ENCODE measurements at regions not wholly inside any gene's neighbourhood (a gene's known extent, or its start where the extent isn't known, plus 50 kb on each side); places are given as distances from the start of the nearest gene placed in this dataset.

DNA sequence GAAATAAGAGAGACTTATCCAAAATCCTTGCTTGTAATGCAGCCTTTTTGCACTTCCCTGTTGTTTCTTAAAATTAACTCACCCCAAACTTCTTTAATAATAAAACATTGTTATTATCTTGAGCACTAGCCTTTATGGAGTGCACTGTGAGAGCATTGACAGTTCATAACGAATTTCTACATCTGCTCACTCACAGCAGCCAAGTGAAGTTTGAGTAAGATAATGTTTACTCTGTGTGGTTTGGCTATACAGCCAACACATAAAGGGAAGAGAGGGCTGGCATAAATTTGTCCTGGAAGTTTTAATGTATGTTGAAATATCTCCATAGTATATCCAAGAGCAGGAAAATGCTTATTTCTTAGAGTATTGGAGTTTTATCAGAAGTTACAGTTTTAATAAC, 227.9 kb downstream of the FRK start:
- no peak for DNase-seq (ENCODE audit: low read depth)
- TF ChIP-seq, protein P1, sequence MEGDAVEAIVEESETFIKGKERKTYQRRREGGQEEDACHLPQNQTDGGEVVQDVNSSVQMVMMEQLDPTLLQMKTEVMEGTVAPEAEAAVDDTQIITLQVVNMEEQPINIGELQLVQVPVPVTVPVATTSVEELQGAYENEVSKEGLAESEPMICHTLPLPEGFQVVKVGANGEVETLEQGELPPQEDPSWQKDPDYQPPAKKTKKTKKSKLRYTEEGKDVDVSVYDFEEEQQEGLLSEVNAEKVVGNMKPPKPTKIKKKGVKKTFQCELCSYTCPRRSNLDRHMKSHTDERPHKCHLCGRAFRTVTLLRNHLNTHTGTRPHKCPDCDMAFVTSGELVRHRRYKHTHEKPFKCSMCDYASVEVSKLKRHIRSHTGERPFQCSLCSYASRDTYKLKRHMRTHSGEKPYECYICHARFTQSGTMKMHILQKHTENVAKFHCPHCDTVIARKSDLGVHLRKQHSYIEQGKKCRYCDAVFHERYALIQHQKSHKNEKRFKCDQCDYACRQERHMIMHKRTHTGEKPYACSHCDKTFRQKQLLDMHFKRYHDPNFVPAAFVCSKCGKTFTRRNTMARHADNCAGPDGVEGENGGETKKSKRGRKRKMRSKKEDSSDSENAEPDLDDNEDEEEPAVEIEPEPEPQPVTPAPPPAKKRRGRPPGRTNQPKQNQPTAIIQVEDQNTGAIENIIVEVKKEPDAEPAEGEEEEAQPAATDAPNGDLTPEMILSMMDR (IDR thresholded peaks at IDR 0.05; ENCODE audit: insufficient read depth, low read depth, low read length, missing control alignments) = no peak
- no peak overlapping the region for H3K4me3 ChIP-seq (ENCODE audit: low read length)

DNA sequence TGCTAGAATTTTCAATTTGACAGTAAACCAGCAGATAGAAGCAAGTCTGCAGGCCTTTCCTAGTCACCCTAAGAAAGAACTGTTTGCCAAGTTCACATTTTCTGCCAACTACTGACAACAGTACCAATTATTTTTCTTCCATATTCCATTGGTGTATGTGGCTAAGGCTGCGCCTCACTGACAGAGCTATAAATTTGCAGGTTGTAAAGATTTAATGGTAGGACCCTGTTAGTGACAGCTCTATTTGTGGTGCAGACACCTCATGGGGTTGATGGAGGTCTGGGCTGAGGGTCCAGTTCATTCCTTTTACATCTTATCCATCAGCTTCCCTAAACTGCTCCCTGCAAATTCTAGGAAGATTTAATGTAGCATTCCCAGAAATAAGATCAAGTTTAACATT, 228.5 kb downstream of the FRK start:
- no peak for DNase-seq (ENCODE audit: low read depth)
- TF ChIP-seq, protein P1 (IDR thresholded peaks at IDR 0.05; ENCODE audit: insufficient read depth, low read depth, low read length, missing control alignments) = no peak

DNA sequence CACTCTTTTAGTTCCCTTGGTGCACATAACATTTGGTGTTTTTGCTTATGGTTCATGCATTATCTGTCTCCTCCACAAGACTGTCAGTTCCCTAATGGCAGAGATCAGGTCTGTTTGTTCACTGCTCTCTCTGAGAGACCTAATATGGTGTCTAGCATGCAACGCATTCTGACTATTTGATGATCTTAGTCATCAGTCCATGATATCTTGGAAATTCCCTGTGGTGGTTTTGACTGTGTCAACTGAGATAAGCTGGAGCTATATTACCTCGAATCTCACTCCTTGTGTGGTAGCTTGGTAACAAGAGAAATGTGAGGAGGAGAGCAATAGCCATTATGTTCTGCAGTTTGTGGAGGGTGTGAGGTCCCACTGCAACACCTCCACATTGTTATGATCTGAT, 229.8 kb downstream of the FRK start:
- DNase-seq (ENCODE audit: low read depth) = peak; percentile 17
- H3K4me3 ChIP-seq (ENCODE audit: low read length) = no peak overlapping the region
- TF ChIP-seq, protein P1 (IDR thresholded peaks at IDR 0.05; ENCODE audit: insufficient read depth, low read depth, low read length, missing control alignments) = no peak

More for the DNA sequence above, 228.5 kb downstream of the FRK start:
- H3K4me3 ChIP-seq (ENCODE audit: low read length) = no peak overlapping the region

DNA sequence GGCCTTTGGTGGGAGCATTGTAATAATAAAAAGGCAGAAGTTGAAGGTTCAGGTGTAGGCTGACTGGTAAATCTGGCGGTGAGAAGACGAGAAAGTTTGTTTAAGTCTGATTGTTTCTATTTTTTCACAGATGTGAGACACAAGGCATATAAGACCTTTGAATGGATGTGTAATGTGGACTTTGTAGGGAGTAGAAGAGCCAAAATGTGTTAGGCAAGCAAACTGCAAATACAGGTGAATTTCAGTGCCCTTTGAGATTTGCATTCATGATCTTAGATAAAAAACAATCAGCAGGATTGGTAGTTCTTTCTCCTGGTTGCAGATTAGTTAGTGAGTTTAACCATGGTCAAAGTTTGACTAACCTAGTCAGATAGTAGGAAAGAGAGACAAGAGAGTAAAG, 238.9 kb downstream of the FRK start:
- TF ChIP-seq, protein P1 (IDR thresholded peaks at IDR 0.05; ENCODE audit: insufficient read depth, low read depth, low read length, missing control alignments) = no peak
- DNase-seq (ENCODE audit: low read depth) = no peak
- H3K4me3 ChIP-seq (ENCODE audit: low read length) = no peak overlapping the region

DNA sequence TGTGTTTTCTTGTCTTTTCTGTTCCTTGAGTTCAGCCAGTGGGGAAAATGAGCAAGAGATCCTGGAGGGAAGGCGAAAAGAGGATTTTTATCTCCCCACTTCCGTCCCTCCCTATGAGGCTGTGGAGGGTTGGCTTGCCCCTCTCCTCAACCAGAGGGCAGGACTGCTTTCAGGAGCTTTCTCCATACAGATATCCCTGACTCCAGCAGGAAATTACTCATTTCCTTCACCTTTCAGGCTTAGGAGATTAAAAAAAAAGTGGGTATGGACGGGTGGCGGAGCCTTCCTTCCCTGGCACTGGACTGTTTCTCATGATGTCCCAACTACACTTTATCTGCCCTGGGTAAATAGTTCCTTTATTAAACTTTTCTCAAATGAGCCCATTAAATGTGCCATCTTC, 241.2 kb downstream of the FRK start:
- TF ChIP-seq, protein P1 (IDR thresholded peaks at IDR 0.05; ENCODE audit: insufficient read depth, low read depth, low read length, missing control alignments) = no peak
- DNase-seq (ENCODE audit: low read depth) = peak; percentile 26

DNA sequence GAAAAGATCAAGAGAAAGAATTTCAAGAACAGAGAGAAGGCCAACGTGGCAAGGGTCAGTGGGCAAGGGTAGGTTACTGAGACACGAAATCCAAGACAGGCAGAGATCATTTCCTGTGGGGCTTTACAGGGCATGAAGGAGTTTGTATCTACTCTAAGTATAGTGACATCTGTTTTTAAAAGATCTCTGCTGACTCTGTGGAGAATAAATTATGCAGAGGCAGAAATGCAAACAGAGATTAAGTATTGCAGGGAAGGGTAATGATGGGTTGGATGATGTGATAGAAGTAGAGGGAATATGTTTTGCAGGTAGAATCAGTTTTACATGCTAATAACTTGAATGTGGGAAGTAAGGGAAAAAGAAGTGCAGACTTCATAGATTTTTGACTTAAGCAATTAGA, 243.5 kb downstream of the FRK start:
- H3K4me3 ChIP-seq (ENCODE audit: low read length) = no peak overlapping the region
- DNase-seq (ENCODE audit: low read depth) = no peak

More for the DNA sequence above, 241.2 kb downstream of the FRK start:
- no peak overlapping the region for H3K4me3 ChIP-seq (ENCODE audit: low read length)

DNA sequence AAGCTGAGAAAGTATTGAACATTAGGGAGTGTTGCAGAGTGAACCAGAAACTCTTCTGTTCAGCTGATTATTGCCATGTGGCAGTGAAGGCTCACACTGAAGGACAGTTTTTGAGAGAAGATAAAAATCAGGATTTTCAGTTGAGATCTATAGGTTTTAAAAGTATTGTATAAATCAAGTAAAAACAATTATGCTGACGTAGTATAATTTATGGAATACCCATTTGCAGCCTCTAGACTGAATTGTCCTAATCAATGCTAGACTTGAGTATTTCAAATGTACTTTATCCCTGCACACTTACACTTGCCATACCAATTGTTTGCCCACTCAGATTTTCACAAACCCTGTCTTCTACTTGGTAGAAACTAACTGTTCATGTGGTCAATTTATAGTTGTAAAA, 245.8 kb downstream of the FRK start:
- TF ChIP-seq, protein P1 (IDR thresholded peaks at IDR 0.05; ENCODE audit: insufficient read depth, low read depth, low read length, missing control alignments) = no peak
- no peak overlapping the region for H3K4me3 ChIP-seq (ENCODE audit: low read length)
- DNase-seq (ENCODE audit: low read depth) = no peak

More for the DNA sequence above, 243.5 kb downstream of the FRK start:
- TF ChIP-seq, protein P1 (IDR thresholded peaks at IDR 0.05; ENCODE audit: insufficient read depth, low read depth, low read length, missing control alignments) = no peak
